OCI-LY3 (cell line): ENCODE measurements at regions not wholly inside any gene's neighbourhood (a gene's known extent, or its start where the extent isn't known, plus 50 kb on each side); places are given as distances from the start of the nearest gene placed in this dataset.

ENCODE experiments used
- CTCF ChIP-seq: fragments of 200-600, 300-600 bp; sonication (generic); IDR thresholded peaks from 2 replicates; pipeline ENCODE4 v1.5.1; 2014; ENCODE audit warnings: antibody characterized with exemption, low read length, low read depth
- EZH2phosphoT487 ChIP-seq: fragments of 200-600 bp; shearing (Covaris generic); IDR thresholded peaks from 2 replicates; pipeline ENCODE4 v1.6.1; 2018; ENCODE audit warnings: antibody characterized with exemption, mixed run types, low read depth

DNA sequence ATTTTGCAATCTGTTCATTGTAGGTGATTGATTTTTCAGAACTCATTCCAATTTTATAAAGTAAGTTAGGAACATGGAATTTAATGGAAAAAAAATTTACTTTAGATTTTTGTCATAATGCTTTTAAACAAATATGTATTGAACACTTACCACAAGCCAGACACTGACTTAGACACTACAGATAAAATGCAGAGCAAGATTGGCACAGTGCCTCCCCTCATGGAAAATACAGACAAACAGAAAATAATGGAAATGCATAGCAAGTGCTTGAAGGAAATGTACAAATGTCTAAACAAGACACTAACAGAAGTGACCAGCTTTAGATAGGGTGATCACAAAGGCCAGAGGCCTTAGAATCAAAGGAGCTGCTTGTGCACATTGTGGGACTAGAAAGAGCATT lies 260.5 kb upstream of the ADGRL2 start:
- TF ChIP-seq CTCF (no peak), EZH2phosphoT487 (no peak)
